ENCODE measurements at regions not wholly inside any gene's neighbourhood (a gene's known extent, or its start where the extent isn't known, plus 50 kb on each side); places are given as distances from the start of the nearest gene placed in this dataset.

DNA sequence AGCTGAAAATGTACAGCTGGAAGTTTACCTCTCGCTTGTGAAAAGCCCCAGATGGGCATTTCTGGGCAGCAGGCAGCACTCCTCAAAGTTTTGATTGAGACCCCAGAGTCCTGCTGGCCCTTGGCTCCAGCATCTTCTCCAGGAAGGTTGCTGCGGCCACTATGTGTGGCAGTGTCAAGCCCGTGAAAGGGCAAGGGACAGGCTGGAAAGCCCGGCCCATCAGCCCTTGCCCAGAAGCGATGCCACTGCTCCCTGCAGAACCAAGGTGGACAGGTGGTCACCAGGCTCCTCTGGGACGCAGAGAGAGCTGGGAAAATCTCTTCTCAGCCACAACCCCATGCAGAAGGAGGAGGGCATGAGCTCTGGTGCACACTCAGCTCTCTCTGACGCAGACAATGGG lies 73.5 kb upstream of the BCL11B start:
- H3K4me3 ChIP-seq (replicated peaks in 1 of 3; ENCODE audit: insufficient read depth in 1 of 3, low read depth in 1 of 3, low read length in 3 of 3), result no peak overlapping the region
- BruUV-seq (replicated peaks), result no TSS peak
- H2AFZ ChIP-seq (ENCODE audit: low read depth, low read length), result no peak overlapping the region
- no peak overlapping the region for H3K4me2 ChIP-seq (ENCODE audit: insufficient read depth, low read length)
- dilution Hi-C loops (cut with MboI; ENCODE audit: extremely low pct_ligation_motif_present, low sequenced_read_pairs), result no loop called here
- ChIA-PET POLR2A (no interaction called here), CTCF (no interaction called here)
- FAIRE-seq (no peak), DNase-seq (ENCODE audit: low read depth, low spot score) (no peak)
- H3K9me1 ChIP-seq (replicated peaks; ENCODE audit: control insufficient read depth, extremely low read depth, insufficient read depth, low read length), result no peaks in the 10 kb centered on the region
- H3K79me2 ChIP-seq (ENCODE audit: control insufficient read depth, insufficient read depth, low read length), result no peaks in the 10 kb centered on the region
- H3K27me3 ChIP-seq (ENCODE audit: control insufficient read depth in 2 of 2, insufficient read depth in 2 of 2, low read length in 2 of 2), result no peaks in the 10 kb centered on the region
- H3K36me3 ChIP-seq (ENCODE audit: control insufficient read depth in 2 of 2, extremely low read depth in 1 of 2, insufficient read depth in 2 of 2, low read length in 2 of 2), result no peaks in the 10 kb centered on the region
- intact Hi-C loops (cut with micrococcal nuclease), result no loop called here
- H3K9ac ChIP-seq (replicated peaks; ENCODE audit: extremely low read depth, insufficient read depth, low read length), result no peak overlapping the region
- H4K20me1 ChIP-seq (replicated peaks; ENCODE audit: control insufficient read depth, extremely low read depth, insufficient read depth, low read length), result no peaks in the 10 kb centered on the region
- no peak overlapping the region for H3K27ac ChIP-seq (ENCODE audit: insufficient read depth, low read depth, low read length)
- H3K4me1 ChIP-seq (ENCODE audit: control insufficient read depth, extremely low read depth, insufficient read depth, low read length), result no peaks in the 10 kb centered on the region
- no peak for TF ChIP-seq MYC (IDR thresholded peaks at IDR 0.05; ENCODE audit: low read depth, low read length)
- H3K9me3 ChIP-seq (replicated peaks; ENCODE audit: control insufficient read depth, insufficient read depth, low read length), result no peaks in the 10 kb centered on the region

DNA sequence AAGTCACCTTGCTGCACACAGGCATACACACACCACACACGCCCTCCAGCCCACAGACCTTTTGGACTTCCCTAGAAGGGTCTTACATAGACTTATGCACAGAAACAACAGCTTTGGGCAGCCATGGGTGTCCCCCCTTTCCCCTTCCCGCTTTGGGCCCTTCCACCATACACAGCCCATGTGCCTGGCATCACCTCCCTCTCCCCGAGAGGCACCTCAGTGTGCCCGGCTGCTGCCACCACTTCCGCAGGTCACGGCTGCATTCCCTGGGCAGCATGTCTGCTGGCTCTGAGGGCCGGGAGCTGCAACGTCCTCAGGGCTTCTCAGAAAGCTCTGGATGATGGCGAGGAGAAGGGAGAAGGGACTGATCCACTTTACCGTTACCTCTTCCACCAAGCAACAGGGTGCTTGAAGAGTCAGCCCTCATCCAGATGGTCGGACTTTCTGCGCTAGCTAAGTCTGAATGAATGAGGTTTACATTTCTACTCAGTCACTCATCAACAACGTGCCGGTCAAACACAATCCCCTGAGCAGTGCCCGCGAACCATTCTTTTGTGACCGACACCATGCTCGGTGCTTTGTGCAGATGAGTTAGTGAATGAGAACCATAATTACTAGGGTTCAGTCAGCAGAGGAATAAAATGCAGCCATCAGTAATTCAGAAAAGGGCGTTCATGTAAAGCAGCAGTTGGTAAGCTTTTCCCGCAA lies 72.2 kb upstream of the BCL11B start:
- Histone ChIP-seq H3K27me3 (ENCODE audit: control insufficient read depth in 2 of 2, insufficient read depth in 2 of 2, low read length in 2 of 2) (no peaks in the 10 kb centered on the region), H3K9me1 (replicated peaks; ENCODE audit: control insufficient read depth, extremely low read depth, insufficient read depth, low read length) (no peaks in the 10 kb centered on the region), H3K4me2 (ENCODE audit: insufficient read depth, low read length) (no peak overlapping the region), H3K9ac (replicated peaks; ENCODE audit: extremely low read depth, insufficient read depth, low read length) (no peak overlapping the region), H4K20me1 (replicated peaks; ENCODE audit: control insufficient read depth, extremely low read depth, insufficient read depth, low read length) (no peaks in the 10 kb centered on the region), H3K4me3 (replicated peaks in 1 of 3; ENCODE audit: insufficient read depth in 1 of 3, low read depth in 1 of 3, low read length in 3 of 3) (no peak overlapping the region), H3K27ac (ENCODE audit: insufficient read depth, low read depth, low read length) (no peak overlapping the region), H3K4me1 (ENCODE audit: control insufficient read depth, extremely low read depth, insufficient read depth, low read length) (no peaks in the 10 kb centered on the region), H3K9me3 (replicated peaks; ENCODE audit: control insufficient read depth, insufficient read depth, low read length) (no peaks in the 10 kb centered on the region), H2AFZ (ENCODE audit: low read depth, low read length) (no peak overlapping the region), H3K36me3 (ENCODE audit: control insufficient read depth in 2 of 2, extremely low read depth in 1 of 2, insufficient read depth in 2 of 2, low read length in 2 of 2) (no peaks in the 10 kb centered on the region), H3K79me2 (ENCODE audit: control insufficient read depth, insufficient read depth, low read length) (no peaks in the 10 kb centered on the region)
- ChIA-PET CTCF (no interaction called here), POLR2A (no interaction called here)
- no peak for TF ChIP-seq POLR2A (IDR thresholded peaks at IDR 0.05; ENCODE audit: low read depth, low read length)
- TF ChIP-seq GATA2 (IDR thresholded peaks at IDR 0.05; ENCODE audit: insufficient read depth, insufficient read length, low read depth, low read length), result no peak
- TF ChIP-seq MYC (IDR thresholded peaks at IDR 0.05; ENCODE audit: low read depth, low read length), result no peak
- TF ChIP-seq JUN (IDR thresholded peaks at IDR 0.05; ENCODE audit: borderline replicate concordance, insufficient read depth, insufficient read length, low read depth), result no peak
- TF ChIP-seq FOS (IDR thresholded peaks at IDR 0.05; ENCODE audit: borderline replicate concordance, insufficient read depth, low read length), result no peak
- no peak for TF ChIP-seq EZH2 (IDR thresholded peaks at IDR 0.05; ENCODE audit: borderline replicate concordance, low read depth, low read length, severe bottlenecking)
- TF ChIP-seq, protein P1, sequence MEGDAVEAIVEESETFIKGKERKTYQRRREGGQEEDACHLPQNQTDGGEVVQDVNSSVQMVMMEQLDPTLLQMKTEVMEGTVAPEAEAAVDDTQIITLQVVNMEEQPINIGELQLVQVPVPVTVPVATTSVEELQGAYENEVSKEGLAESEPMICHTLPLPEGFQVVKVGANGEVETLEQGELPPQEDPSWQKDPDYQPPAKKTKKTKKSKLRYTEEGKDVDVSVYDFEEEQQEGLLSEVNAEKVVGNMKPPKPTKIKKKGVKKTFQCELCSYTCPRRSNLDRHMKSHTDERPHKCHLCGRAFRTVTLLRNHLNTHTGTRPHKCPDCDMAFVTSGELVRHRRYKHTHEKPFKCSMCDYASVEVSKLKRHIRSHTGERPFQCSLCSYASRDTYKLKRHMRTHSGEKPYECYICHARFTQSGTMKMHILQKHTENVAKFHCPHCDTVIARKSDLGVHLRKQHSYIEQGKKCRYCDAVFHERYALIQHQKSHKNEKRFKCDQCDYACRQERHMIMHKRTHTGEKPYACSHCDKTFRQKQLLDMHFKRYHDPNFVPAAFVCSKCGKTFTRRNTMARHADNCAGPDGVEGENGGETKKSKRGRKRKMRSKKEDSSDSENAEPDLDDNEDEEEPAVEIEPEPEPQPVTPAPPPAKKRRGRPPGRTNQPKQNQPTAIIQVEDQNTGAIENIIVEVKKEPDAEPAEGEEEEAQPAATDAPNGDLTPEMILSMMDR (IDR thresholded peaks at IDR 0.05; ENCODE audit: extremely low read depth in 1 of 2, insufficient read depth in 1 of 2, low read depth in 1 of 2, low read length in 2 of 2), result no peak
- TF ChIP-seq, protein P2, sequence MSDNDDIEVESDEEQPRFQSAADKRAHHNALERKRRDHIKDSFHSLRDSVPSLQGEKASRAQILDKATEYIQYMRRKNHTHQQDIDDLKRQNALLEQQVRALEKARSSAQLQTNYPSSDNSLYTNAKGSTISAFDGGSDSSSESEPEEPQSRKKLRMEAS (IDR thresholded peaks at IDR 0.05; ENCODE audit: insufficient read depth, insufficient read length), result no peak
- TF ChIP-seq POLR2AphosphoS5 (IDR thresholded peaks at IDR 0.05; ENCODE audit: insufficient read depth, low read depth, low read length), result no peak
- no TSS peak for BruUV-seq (replicated peaks)
- dilution Hi-C loops (cut with MboI; ENCODE audit: extremely low pct_ligation_motif_present, low sequenced_read_pairs), result no loop called here
- DNase-seq (ENCODE audit: low read depth, low spot score) (no peak), FAIRE-seq (no peak)
- intact Hi-C loops (cut with micrococcal nuclease), result no loop called here
